GM12878 (cell line): ENCODE measurements at regions not wholly inside any gene's neighbourhood (a gene's known extent, or its start where the extent isn't known, plus 50 kb on each side); places are given as distances from the start of the nearest gene placed in this dataset.

Source experiments
- ATAC-seq: fragments of 200-7000 bp; cut with Tn5 transposase; 3 replicates; pipeline ENCODE4 v1.9.1; 2020; ENCODE audit warnings: mild to moderate bottlenecking, moderate library complexity
- BruUV-seq: library from RNA; stranded (reverse); fragments of 400-500 nt; replicated peaks from 2 replicates; lab custom pipeline; 2021; lab: Mats Ljungman, UMichigan
- CTCF ChIA-PET: fragments of 300-600 bp; sonication (Branson Sonifier 250); formaldehyde crosslinking; extraction: SDS; loops from one replicate; lab custom pipeline; 2021; ENCODE audit warnings: inconsistent platforms; lab: Yijun Ruan, JAX
- POLR2A ChIA-PET: fragments of 350-600 bp; formaldehyde crosslinking; extraction: SDS; loops from one replicate; lab custom pipeline; 2021; ENCODE audit warnings: inconsistent platforms; lab: Charles Lee
- RAD21 ChIA-PET: fragments of 300-600 bp; sonication (Branson Sonifier 250); formaldehyde crosslinking; loops from one replicate; lab custom pipeline; 2023; ENCODE audit warnings: antibody characterized with exemption; ENCODE audit not compliant: unreplicated experiment; lab: Charles Lee
- SMC1A ChIA-PET: fragments of 300-600 bp; sonication (Branson Sonifier 250); formaldehyde crosslinking; loops from one replicate; lab custom pipeline; 2023; ENCODE audit not compliant: unreplicated experiment, uncharacterized antibody; lab: Charles Lee
- DNase-seq: peaks from one replicate; pipeline ENCODE4 v3.0.0-alpha.2; 2011; ENCODE audit warnings: low read depth, low spot score
- FAIRE-seq: peaks from 3 replicates; lab custom pipeline; 2011; peaks lifted over from hg19 to GRCh38; lab: Jason Lieb, UNC
- H2AFZ ChIP-seq: 2 replicates; pipeline ENCODE4 v1.6.0; 2011; ENCODE audit warnings: low read depth, low read length, control low read depth; ENCODE audit not compliant: control insufficient read depth
- H3K27ac ChIP-seq: 2 replicates; pipeline ENCODE4 v1.5.1; 2011; ENCODE audit warnings: control low read depth; ENCODE audit not compliant: control insufficient read depth, insufficient read depth
- H3K27me3 ChIP-seq, 2 experiments: replicated peaks in 1 of 2; 2 replicates each; pipeline versions ENCODE4 v1.6.0 to v1.6.1; 2011; ENCODE audit warnings: low read length in 1 of 2; ENCODE audit not compliant: control insufficient read depth in 2 of 2, insufficient read depth in 2 of 2
- H3K36me3 ChIP-seq, 2 experiments: 2 replicates each; pipeline ENCODE4 v1.5.1; 2011; ENCODE audit warnings: low read length in 1 of 2; ENCODE audit not compliant: control insufficient read depth in 2 of 2, insufficient read depth in 2 of 2
- H3K4me1 ChIP-seq: 2 replicates; pipeline ENCODE4 v1.6.1; 2011; ENCODE audit warnings: mild to moderate bottlenecking, low read length, moderate library complexity, mixed read lengths; ENCODE audit not compliant: control insufficient read depth, insufficient read depth
- H3K4me2 ChIP-seq: 2 replicates; pipeline ENCODE4 v1.6.0; 2011; ENCODE audit warnings: control low read depth; ENCODE audit not compliant: control insufficient read depth, insufficient read depth
- H3K4me3 ChIP-seq: fragments of 200-600 bp; sonication (generic); 2 replicates; pipeline ENCODE4 v1.5.1; 2016
- H3K79me2 ChIP-seq: 2 replicates; pipeline ENCODE4 v1.6.0; 2011; ENCODE audit warnings: low read length; ENCODE audit not compliant: control insufficient read depth, insufficient read depth
- H3K9ac ChIP-seq: 2 replicates; pipeline ENCODE4 v1.8.0; 2011; ENCODE audit warnings: low read length, control low read depth, mixed read lengths; ENCODE audit not compliant: control insufficient read depth, insufficient read depth
- H3K9me3 ChIP-seq: replicated peaks from 3 replicates; pipeline ENCODE4 v1.5.1; 2011; ENCODE audit warnings: mild to moderate bottlenecking, low read length; ENCODE audit not compliant: control insufficient read depth, insufficient read depth
- H4K20me1 ChIP-seq: 2 replicates; pipeline ENCODE4 v1.6.0; 2011; ENCODE audit not compliant: control insufficient read depth, insufficient read depth
- ATF2 ChIP-seq: IDR thresholded peaks from 2 replicates; pipeline ENCODE4 v1.6.1; 2012; ENCODE audit warnings: low read length, inconsistent platforms
- CHD1 ChIP-seq: IDR thresholded peaks from 2 replicates; pipeline ENCODE4 v1.6.1; 2012; ENCODE audit warnings: low read depth, low read length, improper control_type of control experiment
- CHD4 ChIP-seq: fragments of 200-600 bp; sonication (generic); IDR thresholded peaks from 2 replicates; pipeline ENCODE4 v1.6.1; 2016; ENCODE audit warnings: mild to moderate bottlenecking
- ELK1 ChIP-seq: IDR thresholded peaks from 2 replicates; pipeline ENCODE4 v1.6.1; 2012; ENCODE audit warnings: low read depth, low read length, improper control_type of control experiment
- HDGF ChIP-seq: fragments of 450-650 bp; IDR thresholded peaks from 2 replicates; pipeline ENCODE4 v1.6.1; 2016; ENCODE audit warnings: antibody characterized with exemption
- MEF2A ChIP-seq: IDR thresholded peaks from 2 replicates; pipeline ENCODE4 v1.6.1; 2011; ENCODE audit warnings: low read depth, mild to moderate bottlenecking, low read length, moderate library complexity; ENCODE audit not compliant: insufficient read depth
- TCF7 ChIP-seq: IDR thresholded peaks from 2 replicates; pipeline ENCODE4 v1.6.1; 2014; ENCODE audit warnings: antibody characterized with exemption, borderline replicate concordance
- ZBTB11 ChIP-seq: fragments of 450-650 bp; formaldehyde crosslinking; IDR thresholded peaks from 2 replicates; pipeline ENCODE4 v1.5.0; 2022; ENCODE audit warnings: mild to moderate bottlenecking, missing genetic modification characterization
- WGBS: methylation state at CpG from one replicate; pipeline ENCODE4 v1.1.6; 2016; ENCODE audit warnings: low lambda C conversion rate; ENCODE audit not compliant: insufficient replicate concordance, insufficient coverage; ENCODE audit errors: missing lambda C conversion rate; 5-methylcytosine and 5-hydroxymethylcytosine counted together
- in situ Hi-C: fragments of 300-500 bp; cut with MboI; formaldehyde crosslinking; loops from 9 replicates; pipeline ENCODE4 v1.14.3; 2018; ENCODE audit warnings: mixed read lengths
- intact Hi-C: fragments of 100-400 bp; cut with micrococcal nuclease; formaldehyde crosslinking; loops from one replicate; pipeline ENCODE4 v1.14.2; 2022; ENCODE audit not compliant: unreplicated experiment
- TF ChIP-seq, protein P1 (sequence below): IDR thresholded peaks from 2 replicates; pipeline ENCODE4 v1.6.1; 2011; ENCODE audit warnings: low read depth, mild to moderate bottlenecking, low read length, moderate library complexity, borderline replicate concordance; ENCODE audit errors: extremely low read depth

- Histone ChIP-seq H3K9me3 (no peaks in the 10 kb centered on the region), H3K4me2 (no peak overlapping the region), H4K20me1 (no peaks in the 10 kb centered on the region), H3K4me3 (no peak overlapping the region), H3K36me3 (no peaks in the 10 kb centered on the region), H3K9ac (no peak overlapping the region), H2AFZ (no peak overlapping the region), H3K4me1 (no peaks in the 10 kb centered on the region), H3K27me3 (no peaks in the 10 kb centered on the region), H3K79me2 (no peaks in the 10 kb centered on the region), H3K27ac (no peak overlapping the region)
- intact Hi-C loops, result no loop called here
- no peak for ATAC-seq
- TF ChIP-seq CHD1 (no peak), ATF2 (no peak), HDGF (no peak), ZBTB11 (no peak), ELK1 (no peak), MEF2A (no peak), CHD4 (no peak), TCF7 (no peak)
- TF ChIP-seq, protein P1, sequence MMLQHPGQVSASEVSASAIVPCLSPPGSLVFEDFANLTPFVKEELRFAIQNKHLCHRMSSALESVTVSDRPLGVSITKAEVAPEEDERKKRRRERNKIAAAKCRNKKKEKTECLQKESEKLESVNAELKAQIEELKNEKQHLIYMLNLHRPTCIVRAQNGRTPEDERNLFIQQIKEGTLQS, result no peak
- SMC1A ChIA-PET, result no interaction called here
- CTCF ChIA-PET, result no interaction called here
- 47% methylated on average over 2 of the region's 2 CpGs for WGBS
- in situ Hi-C loops, result no loop called here
- no peak for DNase-seq
- POLR2A ChIA-PET, result no interaction called here
- BruUV-seq, result no TSS peak
- RAD21 ChIA-PET, result no interaction called here
- no peak for FAIRE-seq
Measured at GRCh38 chr21:23899561-23899960, 1707.7 kb downstream of the MRPL39 start.
